CD4-positive, alpha-beta T cell treated with Interleukin-6 at 100 ng/mL for 8 hours (primary cell): ENCODE measurements at regions not wholly inside any gene's neighbourhood (a gene's known extent, or its start where the extent isn't known, plus 50 kb on each side); places are given as distances from the start of the nearest gene placed in this dataset.
"Not testable (repeated sequence)": the region's sequence is repeated elsewhere in the genome, so short reads cannot be mapped to it uniquely, and the experiment has no call there.

Source experiments
- DNase-seq: peaks from one replicate; pipeline ENCODE4 v3.0.0-alpha.2; 2020; ENCODE audit warnings: mixed read lengths, low spot score

DNA sequence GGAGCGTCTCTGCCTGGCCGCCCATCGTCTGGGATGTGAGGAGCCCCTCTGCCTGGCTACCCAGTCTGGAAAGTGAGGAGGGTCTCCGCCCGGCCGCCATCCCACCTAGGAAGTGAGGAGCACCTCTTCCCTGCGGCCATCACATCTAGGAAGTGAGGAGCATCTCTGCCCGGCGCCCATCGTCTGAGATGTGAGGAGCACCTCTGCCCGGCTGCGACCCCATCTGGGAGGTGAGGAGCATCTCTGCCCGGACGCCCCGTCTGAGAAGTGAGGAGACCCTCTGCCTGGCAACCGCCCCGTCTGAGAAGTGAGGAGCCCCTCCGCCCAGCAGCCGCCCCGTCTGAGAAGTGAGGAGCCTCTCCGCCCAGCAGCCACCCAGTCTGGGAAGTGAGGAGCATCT lies 84.5 kb downstream of the IDS start:
- DNase-seq = not testable (repeated sequence)

DNA sequence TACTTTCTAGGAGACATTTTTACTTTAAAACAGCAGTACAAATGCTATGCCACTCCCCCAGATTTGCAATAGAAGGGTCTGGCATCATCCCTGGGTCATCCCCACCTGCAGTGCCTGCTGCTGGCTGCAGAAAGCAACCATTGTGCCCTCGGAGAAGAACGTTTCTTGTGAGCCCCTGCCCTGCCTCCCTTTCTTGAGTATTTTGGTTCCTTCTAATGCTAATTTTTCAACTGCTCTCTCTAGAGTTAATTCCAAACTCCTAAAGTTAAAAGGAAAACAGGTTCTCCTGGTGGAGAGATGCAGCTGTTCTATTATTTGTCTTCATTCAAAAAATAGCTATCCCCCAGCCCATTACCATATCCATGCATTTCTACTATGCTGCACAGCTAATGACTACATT lies 107.1 kb downstream of the IDS start:
- no peak for DNase-seq

DNA sequence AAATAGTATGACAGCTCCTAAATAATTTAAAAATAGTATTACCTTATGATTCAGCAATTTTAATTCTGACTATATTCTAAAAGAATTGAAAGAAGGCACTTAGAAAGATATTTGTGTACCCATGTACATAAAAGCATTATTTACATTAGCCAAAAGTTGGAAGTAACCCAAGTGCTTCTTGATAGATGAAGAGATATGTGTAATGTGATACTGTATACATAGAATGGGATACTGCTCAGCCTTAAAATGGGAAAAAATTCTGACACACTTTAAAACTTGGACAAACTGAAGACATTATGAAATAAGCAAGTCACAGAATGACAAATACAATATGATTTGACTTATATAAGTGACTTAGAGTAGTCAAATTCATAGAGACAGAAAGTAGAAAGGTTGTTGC lies 112.2 kb downstream of the IDS start:
- no peak for DNase-seq

- DNase-seq = no peak
Observed at GRCh38 chrX:149383852-149384251, 121.3 kb downstream of the IDS start.

- DNase-seq = no peak
Observed at GRCh38 chrX:149374751-149375150, 130.4 kb downstream of the IDS start.

- no peak for DNase-seq
Observed at GRCh38 chrX:149372866-149373265, 132.2 kb downstream of the IDS start.

- DNase-seq = no peak
Observed at GRCh38 chrX:149371986-149372385, 133.1 kb downstream of the IDS start.

DNA sequence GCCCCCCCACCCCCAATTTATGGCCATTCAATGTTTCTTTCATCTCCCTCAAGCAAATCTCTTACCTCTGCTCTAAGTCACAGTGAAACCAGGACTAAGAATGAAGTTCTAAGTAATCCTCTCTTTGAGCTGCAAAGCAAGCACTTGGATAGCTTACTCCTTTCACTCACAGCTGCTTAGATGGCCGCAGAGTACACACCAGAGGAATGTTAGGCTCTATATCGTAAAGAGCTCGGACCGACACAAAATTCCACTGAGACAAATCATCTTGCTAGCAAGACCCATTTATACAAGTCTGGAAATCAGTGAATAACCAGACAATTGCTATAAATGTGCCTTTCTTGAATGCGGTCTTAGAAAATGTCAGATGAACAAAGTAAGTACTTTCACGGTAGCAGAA lies 135.0 kb downstream of the IDS start:
- DNase-seq = no peak

- no peak for DNase-seq
Observed at GRCh38 chrX:149365552-149365951, 139.6 kb downstream of the IDS start.

DNA sequence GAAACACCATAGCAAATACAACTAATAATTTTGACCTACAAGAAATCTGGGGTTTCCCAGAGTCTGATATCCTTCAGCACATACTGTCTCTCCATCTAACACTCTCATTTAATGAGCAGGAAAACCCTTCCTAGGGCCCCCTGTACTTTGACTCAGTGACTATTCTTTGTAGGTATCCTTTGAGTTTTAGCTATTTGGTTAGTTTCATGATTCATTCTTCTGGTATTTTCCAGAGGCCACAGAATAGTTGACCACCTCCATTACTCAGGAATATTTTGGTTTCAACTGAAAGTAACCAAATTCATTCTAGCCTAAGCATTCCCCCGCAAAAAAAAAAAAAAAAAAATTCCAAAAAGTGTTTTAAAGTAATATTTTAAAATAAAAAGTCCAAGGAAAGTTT lies 140.0 kb downstream of the IDS start:
- no peak for DNase-seq

DNA sequence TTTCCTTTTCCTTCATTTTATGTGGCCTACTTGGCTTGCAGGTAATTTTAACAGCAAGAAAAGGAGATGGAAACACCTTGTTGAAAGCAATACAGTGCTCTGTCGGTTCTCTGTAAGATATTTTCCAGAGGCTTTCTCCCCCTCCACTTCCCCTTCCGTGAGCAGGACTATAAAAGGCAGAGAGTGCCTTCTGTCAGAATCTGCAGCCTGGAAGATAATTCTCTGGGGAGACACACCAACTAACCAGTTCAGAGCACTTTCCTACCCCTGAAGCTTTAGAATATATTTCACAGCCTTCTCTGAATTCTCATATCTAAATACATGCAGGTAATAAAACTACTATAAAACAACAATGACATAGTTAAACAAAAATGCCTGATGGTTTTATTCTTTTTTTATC lies 141.1 kb downstream of the IDS start:
- no peak for DNase-seq

DNA sequence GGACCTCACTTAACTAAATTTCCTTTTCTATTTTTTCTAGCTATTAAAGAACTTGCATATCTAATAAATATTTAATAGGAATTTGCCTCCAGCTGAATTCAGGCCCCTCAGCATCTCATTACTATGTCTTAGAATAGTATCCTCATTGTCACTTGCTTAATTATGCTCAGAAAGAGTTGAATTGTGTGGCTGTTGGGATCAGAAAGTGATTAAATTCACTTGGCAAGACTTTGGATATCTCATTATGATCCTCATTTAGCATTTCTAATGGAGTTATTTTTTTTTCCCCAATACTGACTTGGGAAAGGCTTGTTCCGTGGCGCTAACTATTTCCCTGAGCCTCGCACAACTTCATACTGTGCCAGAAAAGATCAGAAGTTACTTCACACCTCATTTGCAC lies 158.8 kb downstream of the IDS start:
- DNase-seq = no peak

DNA sequence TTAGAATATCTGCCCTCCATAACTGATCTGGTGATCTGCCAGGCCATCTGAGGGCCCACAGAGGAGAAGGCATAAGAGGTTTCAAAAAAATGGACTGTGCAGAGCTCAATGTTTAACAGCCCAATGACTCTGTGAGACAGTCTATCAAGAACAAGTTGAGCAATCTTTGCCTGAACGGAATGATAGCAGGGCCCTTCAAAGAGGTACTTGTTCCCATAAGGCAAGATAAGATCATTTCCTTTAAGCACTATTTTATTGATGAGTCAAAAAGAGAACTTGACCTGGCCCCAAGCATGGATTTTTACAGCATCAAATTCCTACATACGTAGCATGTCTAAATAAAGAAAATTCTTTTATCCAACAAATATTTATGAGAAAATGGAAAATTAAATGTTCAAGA lies 182.8 kb downstream of the IDS start:
- no peak for DNase-seq

DNA sequence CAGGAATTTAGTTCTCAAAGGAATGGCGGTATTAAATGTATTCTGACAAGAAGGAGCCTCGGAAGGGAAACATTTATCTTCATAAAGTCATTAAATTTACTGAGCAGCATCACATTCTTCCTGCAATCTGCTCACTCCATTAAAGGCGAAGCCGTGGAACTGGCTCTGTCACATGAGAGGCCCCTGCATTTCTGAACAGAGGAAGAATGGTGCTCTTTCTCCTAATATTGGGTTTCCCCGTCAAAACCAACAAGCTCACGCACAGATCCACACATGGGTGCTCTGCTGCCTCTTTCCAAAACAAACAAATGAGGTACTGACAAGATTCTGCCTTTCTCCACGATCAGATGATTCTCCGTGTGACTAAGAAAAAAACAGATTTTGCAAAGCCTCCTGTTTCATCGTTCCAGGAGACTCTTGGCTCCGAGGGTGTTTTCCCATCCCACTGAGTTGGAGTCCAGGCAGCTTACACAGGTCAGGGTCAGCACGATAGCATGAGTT lies 191.2 kb downstream of the IDS start:
- no peak for DNase-seq

- DNase-seq = no peak
Observed at GRCh38 chrX:149312988-149313387, 192.1 kb downstream of the IDS start.

GRCh38 chrX:149312097-149312496 lies 193.0 kb downstream of the IDS start:
- no peak for DNase-seq

GRCh38 chrX:149302705-149303104 lies 202.4 kb downstream of the IDS start:
- no peak for DNase-seq

DNA sequence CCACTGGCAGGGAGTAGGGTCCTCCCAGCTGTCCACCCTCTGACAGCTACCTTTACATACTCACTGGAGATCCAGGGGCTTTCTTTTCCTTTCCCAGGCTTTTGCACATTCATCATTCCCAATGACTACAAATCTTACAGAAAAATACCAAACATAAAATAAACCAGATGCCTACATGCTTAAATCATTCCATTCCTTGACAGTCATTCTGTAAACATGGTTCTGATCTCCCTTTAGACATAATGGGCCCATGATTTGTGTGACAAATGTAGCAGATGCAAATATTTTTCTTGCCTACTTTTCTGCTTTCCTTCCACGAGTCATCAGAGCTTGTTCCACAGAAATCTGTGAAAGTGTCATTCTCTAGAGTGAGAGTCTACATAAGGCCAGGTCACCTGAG lies 207.0 kb downstream of the IDS start:
- no peak for DNase-seq

DNA sequence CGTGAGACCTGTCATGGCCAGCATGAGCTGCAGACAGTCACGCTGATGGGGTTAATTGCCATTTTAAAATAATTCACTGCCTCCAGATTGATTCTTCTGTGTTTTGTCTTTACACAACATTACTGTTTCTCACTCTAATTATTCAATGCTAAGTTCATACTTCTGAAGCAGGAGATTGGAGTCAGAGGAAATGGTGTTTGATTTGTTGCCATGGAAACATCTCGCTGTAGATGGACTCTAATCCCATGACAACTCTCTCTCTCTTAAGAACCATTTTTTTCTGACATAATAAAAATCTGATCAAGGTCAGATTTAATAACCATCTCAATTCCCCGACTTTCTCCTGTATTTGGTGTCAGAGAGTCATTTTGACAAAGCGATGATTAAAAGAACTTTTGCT lies 209.0 kb downstream of the IDS start:
- no peak for DNase-seq

- DNase-seq = peak; percentile 39
Observed at GRCh38 chrX:149286940-149287349, 218.2 kb downstream of the IDS start.

DNA sequence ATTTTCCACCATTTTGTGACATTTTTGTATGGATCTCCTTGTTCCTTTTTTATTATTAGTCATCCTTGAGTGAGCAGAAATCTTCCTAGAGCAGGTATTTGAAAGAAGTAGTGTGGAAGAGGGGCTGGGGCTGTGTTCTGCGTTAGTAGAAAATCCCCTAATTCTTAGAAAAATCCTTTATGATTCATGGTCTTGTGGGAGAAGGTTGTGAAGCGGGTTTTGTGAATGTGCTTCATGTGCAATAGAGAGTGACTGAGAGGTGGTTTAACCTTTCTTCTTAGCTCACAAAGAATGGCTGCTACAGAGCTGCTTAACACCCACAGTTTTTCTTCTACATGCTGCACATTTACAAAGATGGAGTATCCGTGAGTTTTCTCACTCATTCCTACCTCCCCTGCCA lies 220.5 kb downstream of the IDS start:
- no peak for DNase-seq

- DNase-seq = no peak
Observed at GRCh38 chrX:149283853-149284252, 221.3 kb downstream of the IDS start.

DNA sequence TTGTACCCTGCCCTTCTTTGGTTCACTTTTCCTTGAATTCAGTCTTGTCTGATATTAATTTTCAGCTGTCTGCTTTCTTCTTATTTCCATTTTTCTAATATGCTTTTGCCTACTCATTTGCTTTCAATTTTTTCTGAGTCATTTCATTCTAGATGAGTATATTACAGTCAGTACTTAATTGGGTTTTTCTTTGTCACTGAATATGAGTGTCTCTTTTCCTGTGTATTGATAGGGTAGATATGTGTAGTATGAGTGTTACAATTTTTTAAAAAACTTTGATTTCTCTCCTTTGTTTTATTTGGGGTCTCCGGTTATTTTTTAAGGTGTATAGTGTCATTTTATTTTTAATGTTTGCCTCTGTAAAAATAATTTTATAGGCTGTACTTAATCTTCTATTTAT lies 222.2 kb downstream of the IDS start:
- DNase-seq = no peak

DNA sequence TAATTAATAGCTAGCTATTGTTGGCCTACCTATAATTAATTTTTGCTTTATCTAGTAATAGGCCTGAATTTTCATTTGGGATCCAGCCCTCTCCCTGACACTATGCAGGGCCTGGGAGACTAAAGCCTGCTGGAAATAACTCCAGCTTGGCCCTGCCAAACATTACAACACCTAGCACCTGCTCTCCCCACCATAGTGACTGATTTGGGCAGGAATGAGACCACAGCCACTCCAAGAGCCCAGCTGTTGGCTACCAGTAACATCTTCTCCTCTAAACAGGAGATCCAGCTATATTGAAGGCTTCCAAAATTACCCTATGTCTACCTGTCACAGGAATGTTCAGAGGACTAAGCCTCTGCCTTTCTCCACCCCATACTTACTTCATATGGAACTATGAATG lies 225.1 kb downstream of the IDS start:
- no peak for DNase-seq

- no peak for DNase-seq
Observed at GRCh38 chrX:149275836-149276235, 229.3 kb downstream of the IDS start.
